Stimulated activated CD8-positive, alpha-beta memory T cell treated with anti-CD3 and anti-CD28 coated beads, Interleukin-4, amount 100 ng/mL, for 24 hours (primary cell): ENCODE measurements at regions not wholly inside any gene's neighbourhood (a gene's known extent, or its start where the extent isn't known, plus 50 kb on each side); places are given as distances from the start of the nearest gene placed in this dataset.

Source experiments
- DNase-seq: peaks from one replicate; pipeline ENCODE4 v3.0.0-alpha.2; 2020; ENCODE audit warnings: low read depth

- no peak for DNase-seq
Measured at GRCh38 chr7:21092766-21093702, 306.3 kb upstream of the SP8 start.

- DNase-seq: no peak
Measured at GRCh38 chr7:21094589-21094988, 307.9 kb upstream of the SP8 start.

GRCh38 chr7:21099432-21099831 is 312.7 kb upstream of the SP8 start:
- DNase-seq: no peak

GRCh38 chr7:21099955-21100354 is 313.3 kb upstream of the SP8 start:
- no peak for DNase-seq

- no peak for DNase-seq
Measured at GRCh38 chr7:21101541-21101940, 314.9 kb upstream of the SP8 start.

- DNase-seq: no peak
Measured at GRCh38 chr7:21103426-21104123, 316.9 kb upstream of the SP8 start.

GRCh38 chr7:21104124-21104500 is 317.4 kb upstream of the SP8 start:
- no peak for DNase-seq

- no peak for DNase-seq
Measured at GRCh38 chr7:21106296-21106732, 319.6 kb upstream of the SP8 start.

- DNase-seq: no peak
Measured at GRCh38 chr7:21107101-21107500, 320.4 kb upstream of the SP8 start.

- DNase-seq: no peak
Measured at GRCh38 chr7:21108182-21108581, 319.7 kb upstream of the SP4 start.

GRCh38 chr7:21113609-21114415 is 314.1 kb upstream of the SP4 start:
- no peak for DNase-seq

GRCh38 chr7:21123586-21123985 is 304.3 kb upstream of the SP4 start:
- no peak for DNase-seq

- no peak for DNase-seq
Measured at GRCh38 chr7:21125297-21125696, 302.6 kb upstream of the SP4 start.

GRCh38 chr7:21128062-21128817 is 299.6 kb upstream of the SP4 start:
- no peak for DNase-seq

- DNase-seq: no peak
Measured at GRCh38 chr7:21131897-21132296, 296.0 kb upstream of the SP4 start.

GRCh38 chr7:21134631-21135030 is 293.3 kb upstream of the SP4 start:
- no peak for DNase-seq

- DNase-seq: no peak
Measured at GRCh38 chr7:21135437-21135836, 292.4 kb upstream of the SP4 start.

GRCh38 chr7:21137640-21138039 is 290.2 kb upstream of the SP4 start:
- no peak for DNase-seq

- no peak for DNase-seq
Measured at GRCh38 chr7:21140622-21141021, 287.3 kb upstream of the SP4 start.

GRCh38 chr7:21141476-21141875 is 286.4 kb upstream of the SP4 start:
- DNase-seq: no peak

GRCh38 chr7:21142081-21142480 is 285.8 kb upstream of the SP4 start:
- no peak for DNase-seq
